Osteoblast (primary cell): ENCODE measurements at regions not wholly inside any gene's neighbourhood (a gene's known extent, or its start where the extent isn't known, plus 50 kb on each side); places are given as distances from the start of the nearest gene placed in this dataset.

Experiments used
- DNase-seq: peaks from one replicate; pipeline ENCODE4 v3.0.0; 2011; ENCODE audit warnings: low spot score, mixed read lengths; ENCODE audit not compliant: insufficient read length; ENCODE audit errors: missing footprints
- H2AFZ ChIP-seq: 2 replicates; pipeline ENCODE4 v1.6.0; 2011; ENCODE audit warnings: mild to moderate bottlenecking, low read length
- H3K27ac ChIP-seq: 2 replicates; pipeline ENCODE4 v1.5.1; 2011; ENCODE audit warnings: mild to moderate bottlenecking, low read depth, low read length, moderate library complexity
- H3K27me3 ChIP-seq: 2 replicates; pipeline ENCODE4 v1.6.0; 2012; ENCODE audit warnings: mild to moderate bottlenecking, control low read depth, inconsistent platforms, low read length, moderate library complexity; ENCODE audit not compliant: insufficient read depth
- H3K36me3 ChIP-seq: 2 replicates; pipeline ENCODE4 v1.5.1; 2011; ENCODE audit warnings: mild to moderate bottlenecking, low read length, control low read depth, moderate library complexity; ENCODE audit not compliant: insufficient read depth
- H3K4me1 ChIP-seq: 2 replicates; pipeline ENCODE4 v1.5.1; 2011; ENCODE audit warnings: mild to moderate bottlenecking, low read length, control low read depth, moderate library complexity; ENCODE audit not compliant: insufficient read depth
- H3K4me2 ChIP-seq: 2 replicates; pipeline ENCODE4 v1.6.0; 2011; ENCODE audit warnings: mild to moderate bottlenecking, low read length; ENCODE audit not compliant: insufficient read depth
- H3K4me3 ChIP-seq: fragments of 200-600 bp; sonication (generic); 3 replicates; pipeline ENCODE4 v1.5.1; 2012; ENCODE audit warnings: mild to moderate bottlenecking, low read length, inconsistent platforms; ENCODE audit not compliant: insufficient read depth
- H3K79me2 ChIP-seq: 2 replicates; pipeline ENCODE4 v1.6.0; 2012; ENCODE audit warnings: mild to moderate bottlenecking, low read length, control low read depth, inconsistent platforms; ENCODE audit not compliant: insufficient read depth
- H3K9me3 ChIP-seq: 2 replicates; pipeline ENCODE4 v1.5.1; 2011; ENCODE audit warnings: low read depth, low read length, control low read depth
- H4K20me1 ChIP-seq: 2 replicates; pipeline ENCODE4 v1.6.0; 2012; ENCODE audit warnings: mild to moderate bottlenecking, low read length, control low read depth; ENCODE audit not compliant: insufficient read depth
- CTCF ChIP-seq: IDR thresholded peaks from 2 replicates; pipeline ENCODE4 v1.5.1; 2011; ENCODE audit warnings: mild to moderate bottlenecking, low read depth, low read length, moderate library complexity; ENCODE audit errors: extremely low read depth

GRCh38 chr2:217689053-217689452 is 313.7 kb downstream of the TNS1 start:
- no peak overlapping the region for H3K4me3 ChIP-seq
- H3K4me1 ChIP-seq, result peaks cover 44% of the 10 kb centered on the region
- no peaks in the 10 kb centered on the region for H3K9me3 ChIP-seq
- no peak overlapping the region for H3K4me2 ChIP-seq
- DNase-seq, result no peak
- no peaks in the 10 kb centered on the region for H3K27me3 ChIP-seq
- H2AFZ ChIP-seq, result no peak overlapping the region
- H4K20me1 ChIP-seq, result no peaks in the 10 kb centered on the region
- no peak for TF ChIP-seq CTCF
- no peak overlapping the region for H3K27ac ChIP-seq
- no peaks in the 10 kb centered on the region for H3K36me3 ChIP-seq
- no peaks in the 10 kb centered on the region for H3K79me2 ChIP-seq

GRCh38 chr2:217688494-217688893 is 314.3 kb downstream of the TNS1 start:
- Histone ChIP-seq H3K27ac (no peak overlapping the region), H3K4me3 (no peak overlapping the region), H2AFZ (no peak overlapping the region), H3K4me2 (no peak overlapping the region), H3K9me3 (no peaks in the 10 kb centered on the region), H4K20me1 (no peaks in the 10 kb centered on the region), H3K4me1 (peaks cover 41% of the 10 kb centered on the region), H3K27me3 (no peaks in the 10 kb centered on the region), H3K36me3 (no peaks in the 10 kb centered on the region), H3K79me2 (no peaks in the 10 kb centered on the region)
- TF ChIP-seq CTCF, result no peak
- no peak for DNase-seq

- no peak overlapping the region for H2AFZ ChIP-seq
- H3K4me3 ChIP-seq, result no peak overlapping the region
- no peaks in the 10 kb centered on the region for H3K36me3 ChIP-seq
- TF ChIP-seq CTCF, result no peak
- peaks cover 36% of the 10 kb centered on the region for H3K4me1 ChIP-seq
- no peak for DNase-seq
- no peaks in the 10 kb centered on the region for H3K9me3 ChIP-seq
- no peaks in the 10 kb centered on the region for H3K79me2 ChIP-seq
- H3K27ac ChIP-seq, result no peak overlapping the region
- H3K4me2 ChIP-seq, result no peak overlapping the region
- no peaks in the 10 kb centered on the region for H4K20me1 ChIP-seq
- H3K27me3 ChIP-seq, result no peaks in the 10 kb centered on the region
These were observed 315.0 kb downstream of the TNS1 start for GRCh38 chr2:217687771-217688170.

- no peaks in the 10 kb centered on the region for H3K36me3 ChIP-seq
- H3K27ac ChIP-seq, result peak overlapping the region; percentile 24
- peaks cover 18% of the 10 kb centered on the region for H3K4me1 ChIP-seq
- no peaks in the 10 kb centered on the region for H4K20me1 ChIP-seq
- H2AFZ ChIP-seq, result no peak overlapping the region
- no peaks in the 10 kb centered on the region for H3K9me3 ChIP-seq
- peak overlapping the region; percentile 12 for H3K4me2 ChIP-seq
- DNase-seq, result peak; percentile 86
- no peaks in the 10 kb centered on the region for H3K27me3 ChIP-seq
- no peaks in the 10 kb centered on the region for H3K79me2 ChIP-seq
- no peak overlapping the region for H3K4me3 ChIP-seq
- no peak for TF ChIP-seq CTCF
These were observed 317.6 kb downstream of the TNS1 start for GRCh38 chr2:217685255-217685605.
